NB4 (cell line): ENCODE measurements at regions not wholly inside any gene's neighbourhood (a gene's known extent, or its start where the extent isn't known, plus 50 kb on each side); places are given as distances from the start of the nearest gene placed in this dataset.

Source experiments
- POLR2A ChIP-seq: IDR thresholded peaks from 2 replicates; pipeline ENCODE4 v1.6.1; 2011; ENCODE audit warnings: mild to moderate bottlenecking; ENCODE audit not compliant: insufficient read length; ENCODE audit errors: extremely low read depth
- TF ChIP-seq, protein P1 (sequence below): IDR thresholded peaks from one replicate; pipeline ENCODE4 v1.5.1; 2012; ENCODE audit warnings: low read depth, low read length
- TF ChIP-seq, protein P2 (sequence below): IDR thresholded peaks from 2 replicates; pipeline ENCODE4 v1.6.1; 2011; ENCODE audit warnings: low read depth, low read length

GRCh38 chr4:111115881-111116280, 493.0 kb upstream of the PITX2 start:
- no peak for TF ChIP-seq POLR2A
- TF ChIP-seq, protein P1, sequence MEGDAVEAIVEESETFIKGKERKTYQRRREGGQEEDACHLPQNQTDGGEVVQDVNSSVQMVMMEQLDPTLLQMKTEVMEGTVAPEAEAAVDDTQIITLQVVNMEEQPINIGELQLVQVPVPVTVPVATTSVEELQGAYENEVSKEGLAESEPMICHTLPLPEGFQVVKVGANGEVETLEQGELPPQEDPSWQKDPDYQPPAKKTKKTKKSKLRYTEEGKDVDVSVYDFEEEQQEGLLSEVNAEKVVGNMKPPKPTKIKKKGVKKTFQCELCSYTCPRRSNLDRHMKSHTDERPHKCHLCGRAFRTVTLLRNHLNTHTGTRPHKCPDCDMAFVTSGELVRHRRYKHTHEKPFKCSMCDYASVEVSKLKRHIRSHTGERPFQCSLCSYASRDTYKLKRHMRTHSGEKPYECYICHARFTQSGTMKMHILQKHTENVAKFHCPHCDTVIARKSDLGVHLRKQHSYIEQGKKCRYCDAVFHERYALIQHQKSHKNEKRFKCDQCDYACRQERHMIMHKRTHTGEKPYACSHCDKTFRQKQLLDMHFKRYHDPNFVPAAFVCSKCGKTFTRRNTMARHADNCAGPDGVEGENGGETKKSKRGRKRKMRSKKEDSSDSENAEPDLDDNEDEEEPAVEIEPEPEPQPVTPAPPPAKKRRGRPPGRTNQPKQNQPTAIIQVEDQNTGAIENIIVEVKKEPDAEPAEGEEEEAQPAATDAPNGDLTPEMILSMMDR: no peak
- TF ChIP-seq, protein P2, sequence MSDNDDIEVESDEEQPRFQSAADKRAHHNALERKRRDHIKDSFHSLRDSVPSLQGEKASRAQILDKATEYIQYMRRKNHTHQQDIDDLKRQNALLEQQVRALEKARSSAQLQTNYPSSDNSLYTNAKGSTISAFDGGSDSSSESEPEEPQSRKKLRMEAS: no peak
